Muscle layer of duodenum (tissue), 2 donors: ENCODE measurements at regions not wholly inside any gene's neighbourhood (a gene's known extent, or its start where the extent isn't known, plus 50 kb on each side); places are given as distances from the start of the nearest gene placed in this dataset.
A peak's percentile ranks its signal among the peaks of the same experiment; 100 is the strongest.
"Not testable (repeated sequence)": the region's sequence is repeated elsewhere in the genome, so short reads cannot be mapped to it uniquely, and the experiment has no call there.

Source experiments
- H3K27ac ChIP-seq: one replicate; pipeline ENCODE4 v1.7.0; 2013; ENCODE audit warnings: mild to moderate bottlenecking, low read length
- H3K27me3 ChIP-seq: one replicate; pipeline ENCODE4 v1.7.0; 2013; ENCODE audit warnings: low read depth, mild to moderate bottlenecking, control low read depth, low read length
- H3K36me3 ChIP-seq, 2 donors: one replicate each; pipeline ENCODE4 v1.7.0; 2013; ENCODE audit warnings: low read length in 2 of 2, control low read depth in 1 of 2, mild to moderate bottlenecking in 1 of 2; ENCODE audit not compliant: insufficient read depth in 2 of 2, control insufficient read depth in 1 of 2
- H3K4me1 ChIP-seq, 2 donors: one replicate each; pipeline ENCODE4 v1.7.0; 2013; ENCODE audit warnings: low read length in 2 of 2, mild to moderate bottlenecking in 2 of 2, control low read depth in 1 of 2, moderate library complexity in 1 of 2; ENCODE audit not compliant: insufficient read depth in 2 of 2, control insufficient read depth in 1 of 2
- H3K4me3 ChIP-seq, 2 donors: one replicate each; pipeline ENCODE4 v1.7.0; 2013; ENCODE audit warnings: low read length in 2 of 2, low read depth in 1 of 2, mild to moderate bottlenecking in 1 of 2
- H3K9me3 ChIP-seq, 2 donors: one replicate each; pipeline ENCODE4 v1.7.0; 2013; ENCODE audit warnings: low read length in 2 of 2, control low read depth in 1 of 2, mild to moderate bottlenecking in 1 of 2; ENCODE audit not compliant: control insufficient read depth in 1 of 2
- donor health status: healthy.

GRCh38 chr13:109702030-109702597, 84.3 kb downstream of the IRS2 start:
- not testable (repeated sequence) for H3K27me3 ChIP-seq, H3K4me3 ChIP-seq, H3K36me3 ChIP-seq, H3K4me1 ChIP-seq, H3K27ac ChIP-seq, H3K9me3 ChIP-seq

- H3K4me1 ChIP-seq: peaks cover 0 to 9% of the 10 kb centered on the region in 2 donors
- H3K27me3 ChIP-seq: no peaks in the 10 kb centered on the region
- H3K4me3 ChIP-seq: no peak overlapping the region
- no peaks in the 10 kb centered on the region for H3K9me3 ChIP-seq
- no peaks in the 10 kb centered on the region for H3K36me3 ChIP-seq
- no peak overlapping the region for H3K27ac ChIP-seq
These were observed 86.2 kb downstream of the IRS2 start for GRCh38 chr13:109700176-109700575.

- Histone ChIP-seq H3K9me3 (no peaks in the 10 kb centered on the region), H3K27ac (no peak overlapping the region), H3K27me3 (no peaks in the 10 kb centered on the region), H3K4me3 (no peak overlapping the region), H3K36me3 (no peaks in the 10 kb centered on the region), H3K4me1 (peaks cover 0 to 9% of the 10 kb centered on the region in 2 donors)
These were observed 86.7 kb downstream of the IRS2 start for GRCh38 chr13:109699628-109700071.

- no peak overlapping the region for H3K4me3 ChIP-seq
- H3K27me3 ChIP-seq: no peaks in the 10 kb centered on the region
- no peak overlapping the region for H3K27ac ChIP-seq
These were observed 87.6 kb downstream of the IRS2 start for GRCh38 chr13:109698779-109699178.

GRCh38 chr13:109697936-109698335, 88.4 kb downstream of the IRS2 start:
- Histone ChIP-seq H3K27me3 (no peaks in the 10 kb centered on the region), H3K4me3 (no peak overlapping the region), H3K9me3 (no peaks in the 10 kb centered on the region), H3K36me3 (no peaks in the 10 kb centered on the region), H3K4me1 (peaks cover 0 to 9% of the 10 kb centered on the region in 2 donors), H3K27ac (no peak overlapping the region)

More at GRCh38 chr13:109698779-109699178, 87.6 kb downstream of the IRS2 start:
- peaks cover 0 to 9% of the 10 kb centered on the region in 2 donors for H3K4me1 ChIP-seq
- no peaks in the 10 kb centered on the region for H3K36me3 ChIP-seq
- H3K9me3 ChIP-seq: no peaks in the 10 kb centered on the region

GRCh38 chr13:109695402-109696190, 90.8 kb downstream of the IRS2 start:
- H3K9me3 ChIP-seq: no peaks in the 10 kb centered on the region
- H3K4me3 ChIP-seq: no peak overlapping the region
- H3K36me3 ChIP-seq: no peaks in the 10 kb centered on the region
- peaks cover 0 to 9% of the 10 kb centered on the region in 2 donors for H3K4me1 ChIP-seq
- H3K27me3 ChIP-seq: no peaks in the 10 kb centered on the region
- no peak overlapping the region for H3K27ac ChIP-seq

GRCh38 chr13:109694972-109695371, 91.4 kb downstream of the IRS2 start:
- no peaks in the 10 kb centered on the region for H3K36me3 ChIP-seq
- H3K27ac ChIP-seq: no peak overlapping the region
- H3K9me3 ChIP-seq: no peaks in the 10 kb centered on the region
- peaks cover 0 to 5% of the 10 kb centered on the region in 2 donors for H3K4me1 ChIP-seq
- H3K27me3 ChIP-seq: no peaks in the 10 kb centered on the region
- H3K4me3 ChIP-seq: no peak overlapping the region

GRCh38 chr13:109693213-109693612, 93.2 kb downstream of the IRS2 start:
- no peak overlapping the region for H3K27ac ChIP-seq
- no peaks in the 10 kb centered on the region for H3K4me1 ChIP-seq
- H3K4me3 ChIP-seq: no peak overlapping the region
- H3K27me3 ChIP-seq: no peaks in the 10 kb centered on the region
- H3K36me3 ChIP-seq: no peaks in the 10 kb centered on the region
- no peaks in the 10 kb centered on the region for H3K9me3 ChIP-seq

GRCh38 chr13:109691689-109692088, 94.7 kb downstream of the IRS2 start:
- Histone ChIP-seq H3K4me1 (no peaks in the 10 kb centered on the region), H3K9me3 (no peaks in the 10 kb centered on the region), H3K4me3 (no peak overlapping the region), H3K27ac (no peak overlapping the region), H3K36me3 (no peaks in the 10 kb centered on the region), H3K27me3 (no peaks in the 10 kb centered on the region)

GRCh38 chr13:109687559-109688448, 98.6 kb downstream of the IRS2 start:
- Histone ChIP-seq H3K4me3 (no peak overlapping the region), H3K4me1 (no peaks in the 10 kb centered on the region), H3K27me3 (no peaks in the 10 kb centered on the region), H3K9me3 (no peaks in the 10 kb centered on the region), H3K36me3 (no peaks in the 10 kb centered on the region), H3K27ac (no peak overlapping the region)

GRCh38 chr13:109685203-109685602, 101.2 kb downstream of the IRS2 start:
- H3K4me1 ChIP-seq: no peaks in the 10 kb centered on the region
- H3K9me3 ChIP-seq: no peaks in the 10 kb centered on the region
- H3K4me3 ChIP-seq: peak overlapping the region in 1 of 2 donors; percentile 2
- H3K36me3 ChIP-seq: no peaks in the 10 kb centered on the region
- H3K27me3 ChIP-seq: no peaks in the 10 kb centered on the region
- peak overlapping the region; percentile 7 for H3K27ac ChIP-seq
